ENCODE measurements at regions not wholly inside any gene's neighbourhood (a gene's known extent, or its start where the extent isn't known, plus 50 kb on each side); places are given as distances from the start of the nearest gene placed in this dataset.

- BruUV-seq (replicated peaks) = no TSS peak
- FAIRE-seq = no peak
- peaks cover 2 to 36% of the 10 kb centered on the region in 2 experiments; a peak in 4 of 5 replicates for H3K27me3 ChIP-seq (ENCODE audit: control insufficient read depth in 1 of 2, insufficient read depth in 2 of 2, low read length in 2 of 2)
These were observed 1326.6 kb downstream of the TBC1D22A start for GRCh38 chr22:48088926-48089536.

More at GRCh38 chr22:48088926-48089536, 1326.6 kb downstream of the TBC1D22A start:
- DNase-seq (ENCODE audit: low spot score) (no peak), ATAC-seq (no peak)
- TF ChIP-seq ZFP82 (CRISPR knock-in tag; IDR thresholded peaks at IDR 0.05; ENCODE audit: borderline replicate concordance) (no peak), ZSCAN5A (CRISPR knock-in tag; IDR thresholded peaks at IDR 0.05; ENCODE audit: borderline replicate concordance) (no peak), HNF1B (CRISPR knock-in tag; IDR thresholded peaks at IDR 0.05) (no peak), E2F5 (CRISPR knock-in tag; conservative IDR thresholded peaks at IDR 0.05) (no peak), PHB2 (IDR thresholded peaks at IDR 0.05; ENCODE audit: partially characterized antibody) (no peak), FOXC1 (CRISPR knock-in tag; IDR thresholded peaks at IDR 0.05; ENCODE audit: borderline replicate concordance) (no peak), RNF2 (conservative IDR thresholded peaks at IDR 0.05; ENCODE audit: low read depth) (no peak), TFE3 (CRISPR knock-in tag; IDR thresholded peaks at IDR 0.05) (no peak), MZF1 (CRISPR knock-in tag; IDR thresholded peaks at IDR 0.05; ENCODE audit: borderline replicate concordance) (no peak), ZNF460 (CRISPR knock-in tag; IDR thresholded peaks at IDR 0.05; ENCODE audit: borderline replicate concordance) (no peak), KAT8 (CRISPR knock-in tag; IDR thresholded peaks at IDR 0.05) (no peak), ELF1 (CRISPR knock-in tag; IDR thresholded peaks at IDR 0.05) (no peak), ZIK1 (CRISPR knock-in tag; IDR thresholded peaks at IDR 0.05; ENCODE audit: borderline replicate concordance, low read depth) (no peak), LRRFIP1 (CRISPR knock-in tag; conservative IDR thresholded peaks at IDR 0.05) (no peak), SAFB2 (CRISPR knock-in tag; IDR thresholded peaks at IDR 0.05; ENCODE audit: borderline replicate concordance, low read depth) (no peak), ATAD3A (CRISPR knock-in tag; IDR thresholded peaks at IDR 0.05) (no peak), ZFY (CRISPR knock-in tag; IDR thresholded peaks at IDR 0.05) (no peak)
- H3K4me3 ChIP-seq (replicated peaks in 1 of 3; ENCODE audit: insufficient read depth in 1 of 3, low read depth in 2 of 3, low read length in 3 of 3) = no peak overlapping the region
- no peaks in the 10 kb centered on the region for H4K20me1 ChIP-seq (ENCODE audit: insufficient read depth, low read length)
- H3K27ac ChIP-seq (ENCODE audit: extremely low read length, insufficient read depth, low read length) = no peak overlapping the region
- no peak overlapping the region for H3K4me2 ChIP-seq (ENCODE audit: low read depth, low read length)
- no peaks in the 10 kb centered on the region for H3K36me3 ChIP-seq (replicated peaks in 1 of 2; ENCODE audit: control insufficient read depth in 1 of 2, insufficient read depth in 2 of 2, low read length in 2 of 2)
- H3K9ac ChIP-seq (ENCODE audit: insufficient read depth, low read depth, low read length) = no peak overlapping the region
- no peaks in the 10 kb centered on the region for H3K4me1 ChIP-seq (ENCODE audit: insufficient read depth, low read length)
- POLR2A ChIA-PET = no interaction called here
- H3K9me3 ChIP-seq (ENCODE audit: low read length) = no peaks in the 10 kb centered on the region
- CTCF ChIA-PET (ENCODE audit: low intra/inter-chr PET ratio, low total read pairs) = no interaction called here
- H2AFZ ChIP-seq (ENCODE audit: low read length) = no peak overlapping the region
- intact Hi-C loops (cut with micrococcal nuclease; ENCODE audit: unreplicated experiment) (no loop called here), in situ Hi-C loops (cut with HindIII; ENCODE audit: extremely low pct_ligation_motif_present, low pct_unique_long_range_greater_than_20kb) (no loop called here)
- 17% methylated on average over 7 of the region's 8 CpGs for WGBS (ENCODE audit: low lambda C conversion rate)
- no peaks in the 10 kb centered on the region for H3K79me2 ChIP-seq (ENCODE audit: insufficient read depth, low read length)

Data from HepG2 (cell line).